C4-2B (cell line): ENCODE measurements at regions not wholly inside any gene's neighbourhood (a gene's known extent, or its start where the extent isn't known, plus 50 kb on each side); places are given as distances from the start of the nearest gene placed in this dataset.

ENCODE experiments used
- CTCF ChIP-seq: fragments of 450-650 bp; conservative IDR thresholded peaks from 2 replicates; pipeline ENCODE4 v1.5.1; 2017; ENCODE audit warnings: mild to moderate bottlenecking
- ZFX ChIP-seq: fragments of 450-650 bp; IDR thresholded peaks from 2 replicates; pipeline ENCODE4 v1.6.1; 2017

GRCh38 chr3:160128056-160128455, 97.2 kb upstream of the C3orf80 start:
- no peak for TF ChIP-seq CTCF
- no peak for TF ChIP-seq ZFX
